Colonic mucosa (tissue), 4 donors: ENCODE measurements at regions not wholly inside any gene's neighbourhood (a gene's known extent, or its start where the extent isn't known, plus 50 kb on each side); places are given as distances from the start of the nearest gene placed in this dataset.
A peak's percentile ranks its signal among the peaks of the same experiment; 100 is the strongest.
"Not testable (repeated sequence)": the region's sequence is repeated elsewhere in the genome, so short reads cannot be mapped to it uniquely, and the experiment has no call there.

ENCODE experiments used
- DNase-seq: peaks from one replicate; pipeline ENCODE4 v3.0.0-alpha.2; 2020
- H3K27ac ChIP-seq: fragments of 200-600 bp; one replicate; pipeline ENCODE4 v1.8.0; 2021
- H3K27me3 ChIP-seq: fragments of 200-600 bp; one replicate; pipeline ENCODE4 v1.8.0; 2021
- H3K36me3 ChIP-seq: fragments of 200-600 bp; one replicate; pipeline ENCODE4 v1.8.0; 2021
- H3K4me1 ChIP-seq: fragments of 200-600 bp; one replicate; pipeline ENCODE4 v1.8.0; 2021; ENCODE audit warnings: mild to moderate bottlenecking
- H3K4me3 ChIP-seq: fragments of 200-600 bp; one replicate; pipeline ENCODE4 v1.8.0; 2021
- H3K9ac ChIP-seq, 2 donors: one replicate each; pipeline ENCODE4 v1.7.0; 2013; ENCODE audit warnings: control low read depth in 2 of 2, low read depth in 2 of 2, low read length in 2 of 2
- H3K9me3 ChIP-seq: fragments of 200-600 bp; one replicate; pipeline ENCODE4 v1.8.0; 2021
- intact Hi-C: fragments of 100-400 bp; cut with DNase I; formaldehyde crosslinking; loops from one replicate; pipeline ENCODE4 v1.14.1; 2022
- TF ChIP-seq, protein P1 (sequence below): fragments of 200-600 bp; IDR thresholded peaks from one replicate; pipeline ENCODE4 v1.8.0; 2022; ENCODE audit warnings: antibody characterized with exemption, mild to moderate bottlenecking
- donor health status: healthy.
- donor health status: DM: no; HTN: no; CAD: no.
- donor health status: DM: no; HTN: no; CAD: no.

GRCh38 chr11:67820081-67820480 lies 145.7 kb upstream of the ALDH3B2 start:
- Histone ChIP-seq H3K36me3 (no peaks in the 10 kb centered on the region), H3K27ac (no peak overlapping the region), H3K27me3 (no peaks in the 10 kb centered on the region), H3K9ac (no peak overlapping the region), H3K4me1 (no peaks in the 10 kb centered on the region), H3K9me3 (no peaks in the 10 kb centered on the region), H3K4me3 (no peak overlapping the region)
- no peak for DNase-seq
- intact Hi-C loops: no loop called here
- TF ChIP-seq, protein P1, sequence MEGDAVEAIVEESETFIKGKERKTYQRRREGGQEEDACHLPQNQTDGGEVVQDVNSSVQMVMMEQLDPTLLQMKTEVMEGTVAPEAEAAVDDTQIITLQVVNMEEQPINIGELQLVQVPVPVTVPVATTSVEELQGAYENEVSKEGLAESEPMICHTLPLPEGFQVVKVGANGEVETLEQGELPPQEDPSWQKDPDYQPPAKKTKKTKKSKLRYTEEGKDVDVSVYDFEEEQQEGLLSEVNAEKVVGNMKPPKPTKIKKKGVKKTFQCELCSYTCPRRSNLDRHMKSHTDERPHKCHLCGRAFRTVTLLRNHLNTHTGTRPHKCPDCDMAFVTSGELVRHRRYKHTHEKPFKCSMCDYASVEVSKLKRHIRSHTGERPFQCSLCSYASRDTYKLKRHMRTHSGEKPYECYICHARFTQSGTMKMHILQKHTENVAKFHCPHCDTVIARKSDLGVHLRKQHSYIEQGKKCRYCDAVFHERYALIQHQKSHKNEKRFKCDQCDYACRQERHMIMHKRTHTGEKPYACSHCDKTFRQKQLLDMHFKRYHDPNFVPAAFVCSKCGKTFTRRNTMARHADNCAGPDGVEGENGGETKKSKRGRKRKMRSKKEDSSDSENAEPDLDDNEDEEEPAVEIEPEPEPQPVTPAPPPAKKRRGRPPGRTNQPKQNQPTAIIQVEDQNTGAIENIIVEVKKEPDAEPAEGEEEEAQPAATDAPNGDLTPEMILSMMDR: no peak

- H3K4me1 ChIP-seq, H3K27ac ChIP-seq, intact Hi-C loops, DNase-seq, H3K9ac ChIP-seq, H3K27me3 ChIP-seq, H3K9me3 ChIP-seq, H3K36me3 ChIP-seq, H3K4me3 ChIP-seq: not testable (repeated sequence)
Measured at GRCh38 chr11:67817558-67817957, 143.1 kb upstream of the ALDH3B2 start.

DNA sequence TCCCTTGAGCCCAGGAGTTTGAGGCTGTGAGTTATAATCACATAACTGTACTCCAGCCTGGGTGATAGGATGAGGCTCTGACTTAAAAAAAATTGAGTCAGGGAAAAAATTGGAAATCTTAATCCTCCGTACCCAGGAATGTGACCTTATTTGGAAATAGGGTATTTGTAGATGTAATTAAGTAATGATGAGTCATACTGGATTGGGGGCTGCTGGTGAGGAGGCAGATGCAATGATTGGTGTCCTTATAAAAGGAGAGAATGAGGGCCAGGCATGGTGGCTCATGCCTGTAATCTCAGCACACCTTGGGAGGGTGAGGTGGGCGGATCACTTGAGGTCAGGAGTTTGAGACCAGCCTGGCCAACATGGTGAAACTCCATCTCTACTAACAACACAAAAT lies 134.9 kb upstream of the ALDH3B2 start:
- H3K4me3 ChIP-seq, H3K4me1 ChIP-seq, intact Hi-C loops, DNase-seq, H3K27ac ChIP-seq, H3K36me3 ChIP-seq, H3K9me3 ChIP-seq, H3K9ac ChIP-seq, H3K27me3 ChIP-seq: not testable (repeated sequence)

DNA sequence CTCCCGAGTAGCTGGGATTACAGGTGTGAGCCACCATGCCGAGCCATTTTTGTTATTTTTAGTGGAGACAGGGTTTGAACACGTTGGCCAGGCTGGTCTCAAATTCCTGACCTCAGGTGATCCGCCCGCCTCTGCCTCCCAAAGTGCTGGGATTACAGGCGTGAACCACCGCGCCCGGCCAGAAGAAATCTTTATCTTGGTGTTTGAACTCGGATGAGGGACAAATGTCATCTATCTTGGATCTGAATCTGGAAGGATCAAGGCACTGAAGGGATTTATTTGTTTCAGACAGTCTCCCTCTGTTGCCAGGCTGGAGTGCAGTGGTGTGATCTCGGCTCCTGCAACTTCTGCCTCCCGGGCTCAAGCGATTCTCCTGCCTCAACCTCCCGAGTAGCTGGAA lies 133.5 kb upstream of the ALDH3B2 start:
- DNase-seq, H3K9me3 ChIP-seq, H3K27ac ChIP-seq, H3K27me3 ChIP-seq, H3K36me3 ChIP-seq, H3K9ac ChIP-seq, intact Hi-C loops, H3K4me1 ChIP-seq, H3K4me3 ChIP-seq: not testable (repeated sequence)

- peak overlapping the region; percentile 47 for H3K4me3 ChIP-seq
- DNase-seq, H3K4me1 ChIP-seq, H3K27me3 ChIP-seq, H3K9me3 ChIP-seq, H3K36me3 ChIP-seq, intact Hi-C loops: not testable (repeated sequence)
- H3K27ac ChIP-seq: peak overlapping the region; percentile 60
- peak overlapping the region in 1 of 2 donors; percentile 63 for H3K9ac ChIP-seq
Measured at GRCh38 chr11:67806728-67807235, 132.4 kb upstream of the ALDH3B2 start.

DNA sequence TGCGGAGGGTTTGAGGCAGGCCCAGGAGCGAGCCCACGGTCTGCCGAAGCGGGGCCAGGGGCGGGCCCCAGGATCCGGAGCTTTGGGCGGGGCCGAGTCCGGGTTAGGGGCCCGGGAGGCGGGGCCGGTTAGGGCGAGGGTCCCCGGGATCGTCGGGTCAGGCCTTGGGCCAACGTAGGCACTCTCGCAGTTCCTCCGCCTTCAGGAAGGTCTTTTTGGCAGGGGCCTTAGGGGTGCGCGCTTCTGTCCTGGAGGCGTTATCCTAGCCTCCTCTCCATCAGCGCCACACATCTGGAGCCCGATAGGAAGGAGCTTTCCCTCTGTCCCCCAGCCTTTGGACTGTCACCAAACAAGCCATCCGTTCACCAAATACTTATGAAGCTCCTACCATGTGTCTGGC lies 131.8 kb upstream of the ALDH3B2 start:
- DNase-seq, intact Hi-C loops, H3K4me1 ChIP-seq, H3K9me3 ChIP-seq, H3K27me3 ChIP-seq, H3K36me3 ChIP-seq: not testable (repeated sequence)
- peak overlapping the region; percentile 63 for H3K9ac ChIP-seq
- peak overlapping the region; percentile 47 for H3K4me3 ChIP-seq
- H3K27ac ChIP-seq: peak overlapping the region; percentile 60

DNA sequence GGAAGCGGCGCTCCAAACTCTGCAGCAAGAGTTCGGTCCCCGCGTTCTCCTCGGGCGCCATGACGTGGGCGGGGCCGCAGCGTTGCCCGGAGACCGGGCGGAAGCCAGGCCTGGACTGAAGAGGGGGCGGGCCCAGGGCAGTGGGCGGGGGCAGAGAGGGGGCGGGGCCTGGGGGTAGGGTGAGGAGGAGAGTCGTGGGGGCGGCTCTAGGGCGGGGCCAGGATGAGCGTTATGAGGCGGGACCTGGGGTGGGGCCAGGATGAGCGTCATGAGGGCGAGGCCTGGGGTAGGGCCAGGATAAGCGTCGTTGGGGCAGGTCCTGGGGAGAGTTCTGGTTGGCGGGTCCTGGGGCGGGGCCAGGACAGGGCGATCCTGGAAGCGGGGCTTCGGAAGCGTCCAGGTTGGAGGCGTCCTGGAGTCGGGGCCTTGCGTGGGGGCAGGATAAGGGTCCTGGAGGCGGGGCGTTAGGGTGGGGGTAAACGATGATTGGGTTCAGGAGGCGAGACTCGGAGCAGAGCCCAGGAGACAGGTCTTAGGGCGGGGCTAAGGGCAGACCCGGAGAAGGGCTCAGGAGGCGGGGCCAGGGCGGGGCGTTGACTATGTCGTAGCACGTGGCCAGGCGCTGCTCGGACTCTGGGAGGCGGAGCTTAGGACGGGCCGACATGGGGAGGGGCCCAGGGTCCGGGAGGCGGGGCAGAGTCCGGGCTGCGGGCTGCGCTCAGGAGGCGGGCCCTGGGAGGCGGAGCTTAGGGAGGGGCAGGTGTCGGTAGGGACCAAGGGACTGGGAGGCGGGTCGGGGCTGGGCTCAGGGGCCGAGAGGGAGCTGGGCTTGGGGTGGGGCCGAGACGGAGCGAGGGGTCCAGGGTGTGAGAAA lies 131.1 kb upstream of the ALDH3B2 start:
- Histone ChIP-seq H3K9ac (peak overlapping the region; percentile 68 to 73), H3K4me3 (peak overlapping the region; percentile 74), H3K27ac (peak overlapping the region; percentile 60)
- H3K9me3 ChIP-seq, intact Hi-C loops, H3K27me3 ChIP-seq, H3K36me3 ChIP-seq, H3K4me1 ChIP-seq: not testable (repeated sequence)
- DNase-seq: peak; percentile 99

DNA sequence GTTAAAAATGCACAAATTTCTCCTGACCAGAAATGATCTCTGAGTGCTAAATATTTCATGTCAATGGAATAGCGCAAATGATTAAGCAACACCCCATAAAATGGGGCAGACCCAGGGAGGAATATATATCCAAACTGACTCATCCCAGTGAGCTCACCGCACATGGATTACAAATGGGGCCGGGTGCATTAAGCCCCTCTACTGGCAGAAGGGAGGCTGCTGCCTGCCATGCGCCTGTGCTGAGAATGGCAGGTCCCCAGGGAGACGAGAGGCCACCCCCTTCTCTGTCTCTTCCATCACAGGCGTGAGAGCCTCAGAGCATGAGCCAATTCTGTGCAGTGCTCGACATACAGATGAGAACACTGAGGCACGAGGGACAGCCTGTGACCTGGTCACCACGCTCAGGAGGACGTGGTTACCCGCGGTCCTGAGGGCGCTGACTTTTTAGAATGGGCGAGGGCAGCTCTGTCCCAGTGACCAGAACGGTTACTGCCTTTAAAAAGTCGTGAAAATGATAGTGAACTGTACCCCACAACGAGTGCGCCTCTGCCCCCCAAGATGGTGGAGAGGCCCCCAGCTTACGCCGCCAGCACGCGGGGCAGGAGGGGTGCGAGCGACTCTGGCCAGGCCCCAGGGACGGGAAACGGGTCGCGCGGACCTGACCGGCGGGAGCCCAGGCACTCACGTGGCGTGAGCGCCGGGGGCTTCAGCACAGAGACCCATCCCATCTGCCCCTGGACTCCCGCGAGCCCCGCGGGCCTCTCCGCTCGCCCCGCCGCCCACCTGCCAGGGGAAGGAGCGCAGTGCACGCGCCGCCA lies 130.2 kb upstream of the ALDH3B2 start:
- H3K9ac ChIP-seq: peak overlapping the region; percentile 68 to 73
- H3K4me1 ChIP-seq, H3K36me3 ChIP-seq, H3K27me3 ChIP-seq, H3K9me3 ChIP-seq, intact Hi-C loops, DNase-seq: not testable (repeated sequence)
- H3K4me3 ChIP-seq: peak overlapping the region; percentile 74
- peak overlapping the region; percentile 27 for H3K27ac ChIP-seq

- H3K9me3 ChIP-seq, H3K27ac ChIP-seq, H3K27me3 ChIP-seq, H3K36me3 ChIP-seq, H3K9ac ChIP-seq, intact Hi-C loops, H3K4me1 ChIP-seq, H3K4me3 ChIP-seq, DNase-seq: not testable (repeated sequence)
Measured at GRCh38 chr11:67803519-67803918, 129.1 kb upstream of the ALDH3B2 start.

DNA sequence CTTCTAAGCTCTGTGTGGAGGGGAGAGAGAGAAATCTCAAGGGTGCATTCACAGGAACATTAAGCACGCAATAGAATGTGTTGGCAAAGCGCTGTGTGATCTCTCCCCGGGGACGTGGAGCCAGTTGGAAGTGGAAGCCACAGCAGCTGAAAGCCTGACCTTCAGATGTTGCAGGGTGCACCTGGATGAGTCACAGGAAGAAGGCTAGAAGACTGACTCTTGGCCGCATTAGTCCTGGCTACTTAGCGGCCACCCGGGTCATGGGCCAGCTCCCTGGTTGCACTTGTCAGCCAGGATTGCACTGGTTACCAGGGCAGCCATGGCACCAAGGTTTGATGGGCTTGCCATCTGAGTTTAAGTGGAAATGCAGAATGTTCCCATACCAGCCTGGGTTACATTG lies 128.6 kb upstream of the ALDH3B2 start:
- H3K27ac ChIP-seq, DNase-seq: not testable (repeated sequence)

DNA sequence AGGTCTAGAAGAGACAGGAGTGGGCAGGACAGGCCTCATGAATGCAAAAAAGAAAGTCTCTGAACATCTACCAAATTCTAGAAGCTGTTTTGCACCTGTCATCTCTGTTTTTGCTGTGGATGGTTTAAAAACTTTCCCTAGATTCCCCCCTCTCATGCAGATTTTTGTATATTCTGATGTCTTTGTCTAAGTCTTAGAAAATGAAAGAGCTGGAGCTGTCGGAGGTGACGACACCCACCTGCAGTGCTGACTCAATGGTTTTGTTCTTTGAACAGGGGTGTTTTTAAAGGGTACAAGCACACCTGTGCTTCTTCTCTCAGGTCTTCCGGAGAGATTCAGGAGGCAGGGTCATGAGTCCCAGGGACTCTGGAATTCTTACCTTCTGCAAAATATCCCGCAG lies 128.2 kb upstream of the ALDH3B2 start:
- H3K27ac ChIP-seq, H3K36me3 ChIP-seq, H3K4me1 ChIP-seq, H3K9me3 ChIP-seq, H3K27me3 ChIP-seq, H3K9ac ChIP-seq, intact Hi-C loops, H3K4me3 ChIP-seq, DNase-seq: not testable (repeated sequence)

More for the DNA sequence above, 128.6 kb upstream of the ALDH3B2 start:
- H3K36me3 ChIP-seq, H3K4me1 ChIP-seq, intact Hi-C loops, H3K27me3 ChIP-seq, H3K9ac ChIP-seq, H3K4me3 ChIP-seq, H3K9me3 ChIP-seq: not testable (repeated sequence)

DNA sequence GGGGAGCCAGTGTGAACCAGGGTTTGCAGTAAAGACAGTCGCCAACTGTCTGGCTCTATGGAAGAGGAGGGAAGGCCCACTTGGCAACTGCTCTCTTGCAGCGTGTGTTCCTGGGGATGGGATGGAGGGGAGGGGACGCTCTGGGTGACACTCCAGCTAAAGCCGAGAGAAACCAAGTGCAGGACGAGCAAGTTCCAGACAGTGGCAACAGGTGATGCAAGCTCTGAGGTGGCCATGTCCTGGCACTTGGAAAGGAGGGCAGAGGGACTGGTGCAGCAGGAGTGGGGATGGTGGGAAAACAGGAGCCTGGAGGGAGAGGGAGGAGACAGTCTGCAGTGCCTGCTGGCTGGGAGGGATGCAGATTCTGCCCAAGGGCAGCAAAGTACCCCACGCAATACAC lies 127.0 kb upstream of the ALDH3B2 start:
- H3K27me3 ChIP-seq, intact Hi-C loops, H3K4me1 ChIP-seq, H3K4me3 ChIP-seq, H3K9me3 ChIP-seq, H3K27ac ChIP-seq, H3K9ac ChIP-seq, H3K36me3 ChIP-seq, DNase-seq: not testable (repeated sequence)
